GM12872 (cell line): ENCODE measurements at regions not wholly inside any gene's neighbourhood (a gene's known extent, or its start where the extent isn't known, plus 50 kb on each side); places are given as distances from the start of the nearest gene placed in this dataset.

Experiments
- TF ChIP-seq, protein P1 (sequence below): IDR thresholded peaks from 3 replicates; pipeline ENCODE4 v1.5.1; 2011; ENCODE audit warnings: low read depth, mild to moderate bottlenecking, low read length, moderate library complexity; ENCODE audit not compliant: insufficient read depth

DNA sequence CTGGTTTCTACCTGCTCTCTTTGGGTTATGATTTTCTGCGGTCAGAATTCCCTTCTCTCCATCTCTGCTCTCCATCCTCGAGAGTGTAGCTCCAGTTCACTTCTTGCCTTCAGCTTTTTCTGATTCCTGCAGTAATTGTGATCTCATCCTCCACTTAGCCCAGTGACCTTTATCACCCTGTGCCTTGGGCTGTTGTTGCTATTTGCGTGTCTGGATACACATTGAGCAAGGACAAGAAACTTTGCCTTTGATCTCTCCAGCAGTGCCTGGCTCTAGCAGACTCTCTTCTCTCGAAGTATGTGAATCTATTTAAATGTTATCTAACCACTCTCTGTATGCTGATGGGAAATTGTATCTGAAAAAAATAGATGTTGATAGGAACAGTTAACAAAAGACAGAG, 76.4 kb upstream of the MARK1 start:
- TF ChIP-seq, protein P1, sequence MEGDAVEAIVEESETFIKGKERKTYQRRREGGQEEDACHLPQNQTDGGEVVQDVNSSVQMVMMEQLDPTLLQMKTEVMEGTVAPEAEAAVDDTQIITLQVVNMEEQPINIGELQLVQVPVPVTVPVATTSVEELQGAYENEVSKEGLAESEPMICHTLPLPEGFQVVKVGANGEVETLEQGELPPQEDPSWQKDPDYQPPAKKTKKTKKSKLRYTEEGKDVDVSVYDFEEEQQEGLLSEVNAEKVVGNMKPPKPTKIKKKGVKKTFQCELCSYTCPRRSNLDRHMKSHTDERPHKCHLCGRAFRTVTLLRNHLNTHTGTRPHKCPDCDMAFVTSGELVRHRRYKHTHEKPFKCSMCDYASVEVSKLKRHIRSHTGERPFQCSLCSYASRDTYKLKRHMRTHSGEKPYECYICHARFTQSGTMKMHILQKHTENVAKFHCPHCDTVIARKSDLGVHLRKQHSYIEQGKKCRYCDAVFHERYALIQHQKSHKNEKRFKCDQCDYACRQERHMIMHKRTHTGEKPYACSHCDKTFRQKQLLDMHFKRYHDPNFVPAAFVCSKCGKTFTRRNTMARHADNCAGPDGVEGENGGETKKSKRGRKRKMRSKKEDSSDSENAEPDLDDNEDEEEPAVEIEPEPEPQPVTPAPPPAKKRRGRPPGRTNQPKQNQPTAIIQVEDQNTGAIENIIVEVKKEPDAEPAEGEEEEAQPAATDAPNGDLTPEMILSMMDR = no peak

DNA sequence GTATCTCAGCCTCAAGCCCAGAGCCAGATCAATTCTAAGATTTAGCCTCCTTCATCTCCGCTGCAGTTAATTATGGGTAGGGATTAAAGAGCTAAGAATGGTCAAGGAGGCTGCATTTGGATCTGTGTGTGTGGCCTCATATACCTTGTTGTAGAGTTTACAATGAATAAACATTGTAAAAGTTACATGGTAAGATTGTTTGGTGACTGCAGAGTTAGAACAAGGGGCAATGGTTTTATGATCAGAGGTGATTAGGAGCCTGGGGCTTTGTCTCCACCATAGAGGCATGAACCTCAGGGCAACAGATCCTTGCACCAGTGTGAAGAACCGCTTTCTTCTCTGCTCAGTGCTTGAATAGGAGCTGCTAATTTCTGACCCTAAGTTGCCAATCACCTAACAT, 77.0 kb upstream of the MARK1 start:
- TF ChIP-seq, protein P1 = no peak

- TF ChIP-seq, protein P1 = no peak
Measured at GRCh38 chr1:220448217-220448616, 79.7 kb upstream of the MARK1 start.

GRCh38 chr1:220441211-220441610, 86.7 kb upstream of the MARK1 start:
- TF ChIP-seq, protein P1 = no peak

- TF ChIP-seq, protein P1 = no peak
Measured at GRCh38 chr1:220438741-220439140, 89.2 kb upstream of the MARK1 start.

- TF ChIP-seq, protein P1 = no peak
Measured at GRCh38 chr1:220432408-220432807, 95.5 kb upstream of the MARK1 start.

- TF ChIP-seq, protein P1 = no peak
Measured at GRCh38 chr1:220431554-220432239, 96.2 kb upstream of the MARK1 start.
